H9 (cell line): ENCODE measurements at regions not wholly inside any gene's neighbourhood (a gene's known extent, or its start where the extent isn't known, plus 50 kb on each side); places are given as distances from the start of the nearest gene placed in this dataset.

Source experiments
- DNase-seq: peaks from one replicate; pipeline ENCODE4 v3.0.0-alpha.2; 2017
- H2AFZ ChIP-seq: one replicate; pipeline ENCODE4 v1.6.1; 2013; ENCODE audit warnings: mild to moderate bottlenecking, low read length, control low read depth, moderate library complexity
- H2AK5ac ChIP-seq: 2 replicates; pipeline ENCODE4 v1.6.1; 2013; ENCODE audit warnings: low read length, control low read depth, mixed read lengths; ENCODE audit not compliant: insufficient read length
- H2BK120ac ChIP-seq: one replicate; pipeline ENCODE4 v1.6.1; 2013; ENCODE audit warnings: low read depth, mild to moderate bottlenecking, low read length, control low read depth, inconsistent platforms; ENCODE audit not compliant: poor library complexity, severe bottlenecking
- H2BK12ac ChIP-seq: 2 replicates; pipeline ENCODE4 v1.6.1; 2013; ENCODE audit warnings: low read length, control low read depth, mixed read lengths, low read depth; ENCODE audit not compliant: insufficient read length
- H2BK15ac ChIP-seq: 2 replicates; pipeline ENCODE4 v1.6.1; 2013; ENCODE audit warnings: low read depth, low read length, control low read depth
- H2BK20ac ChIP-seq: one replicate; pipeline ENCODE4 v1.6.1; 2013; ENCODE audit warnings: low read depth, mild to moderate bottlenecking, low read length, control low read depth, inconsistent platforms; ENCODE audit not compliant: poor library complexity, severe bottlenecking
- H2BK5ac ChIP-seq: 2 replicates; pipeline ENCODE4 v1.6.1; 2013; ENCODE audit warnings: low read length, control low read depth, mixed read lengths; ENCODE audit not compliant: insufficient read length
- H3K14ac ChIP-seq: 2 replicates; pipeline ENCODE4 v1.6.1; 2013; ENCODE audit warnings: low read length, control low read depth; ENCODE audit not compliant: insufficient read depth
- H3K18ac ChIP-seq: 2 replicates; pipeline ENCODE4 v1.6.1; 2013; ENCODE audit warnings: low read depth, mild to moderate bottlenecking, mixed read lengths, low read length, control low read depth; ENCODE audit not compliant: insufficient read length
- H3K23ac ChIP-seq: 2 replicates; pipeline ENCODE4 v1.6.1; 2013; ENCODE audit warnings: low read length, control low read depth, mixed read lengths, low read depth; ENCODE audit not compliant: insufficient read length
- H3K23me2 ChIP-seq: 2 replicates; pipeline ENCODE4 v1.6.1; 2013; ENCODE audit warnings: low read depth, mild to moderate bottlenecking, mixed read lengths, low read length, control low read depth; ENCODE audit not compliant: insufficient read length, poor library complexity, severe bottlenecking
- H3K27ac ChIP-seq: 2 replicates; pipeline ENCODE4 v1.5.1; 2013; ENCODE audit warnings: low read length, control low read depth, mixed read lengths, low read depth; ENCODE audit not compliant: insufficient read length
- H3K27me3 ChIP-seq: 2 replicates; pipeline ENCODE4 v1.6.1; 2013; ENCODE audit warnings: low read length, control low read depth, inconsistent platforms; ENCODE audit not compliant: insufficient read depth
- H3K4ac ChIP-seq: 2 replicates; pipeline ENCODE4 v1.6.1; 2013; ENCODE audit warnings: low read depth, mild to moderate bottlenecking, control low read depth, inconsistent platforms, low read length, moderate library complexity
- H3K4me1 ChIP-seq: 2 replicates; pipeline ENCODE4 v1.6.1; 2013; ENCODE audit warnings: low read length, control low read depth, inconsistent platforms; ENCODE audit not compliant: insufficient read depth
- H3K4me2 ChIP-seq: 2 replicates; pipeline ENCODE4 v1.6.1; 2013; ENCODE audit warnings: low read length, control low read depth, mixed read lengths; ENCODE audit not compliant: insufficient read length, insufficient read depth
- H3K56ac ChIP-seq: 2 replicates; pipeline ENCODE4 v1.6.1; 2013; ENCODE audit warnings: low read depth, mild to moderate bottlenecking, mixed read lengths, low read length, control low read depth; ENCODE audit not compliant: insufficient read length
- H3K79me1 ChIP-seq: 2 replicates; pipeline ENCODE4 v1.6.1; 2013; ENCODE audit warnings: low read depth, mild to moderate bottlenecking, moderate library complexity, low read length, control low read depth, inconsistent platforms; ENCODE audit not compliant: insufficient read depth, poor library complexity, severe bottlenecking
- H3K79me2 ChIP-seq: 2 replicates; pipeline ENCODE4 v1.6.1; 2013; ENCODE audit warnings: low read length, control low read depth, inconsistent platforms; ENCODE audit not compliant: insufficient read depth
- H3K9ac ChIP-seq: 2 replicates; pipeline ENCODE4 v1.6.1; 2013; ENCODE audit warnings: low read length, control low read depth, mixed read lengths; ENCODE audit not compliant: insufficient read length; ENCODE audit errors: extremely low read depth
- H3K9me3 ChIP-seq: one replicate; pipeline ENCODE4 v1.6.1; 2013; ENCODE audit warnings: low read depth, low read length, inconsistent platforms; ENCODE audit not compliant: control insufficient read depth
- H3T11ph ChIP-seq: one replicate; pipeline ENCODE4 v1.6.1; 2013; ENCODE audit warnings: mild to moderate bottlenecking, low read length, control low read depth, inconsistent platforms
- H4K20me1 ChIP-seq: one replicate; pipeline ENCODE4 v1.6.1; 2013; ENCODE audit not compliant: control insufficient read depth, insufficient read length, insufficient read depth
- H4K5ac ChIP-seq: 2 replicates; pipeline ENCODE4 v1.6.1; 2013; ENCODE audit warnings: low read depth, mild to moderate bottlenecking, mixed read lengths, low read length, control low read depth; ENCODE audit not compliant: insufficient read length
- H4K8ac ChIP-seq: replicated peaks from 2 replicates; pipeline ENCODE4 v1.6.1; 2013; ENCODE audit warnings: low read length, control low read depth, mixed read lengths, low read depth; ENCODE audit not compliant: insufficient read length
- H4K91ac ChIP-seq: 2 replicates; pipeline ENCODE4 v1.6.1; 2013; ENCODE audit warnings: low read depth, mild to moderate bottlenecking, moderate library complexity, mixed read lengths, low read length, control low read depth; ENCODE audit not compliant: insufficient read length
- H3K27ac Mint-ChIP-seq, 3 experiments: 2 replicates in 2 of 3; 3 replicates in 1 of 3; pipeline ENCODE4 v1.8.0; 2020 to 2021; ENCODE audit warnings: mixed read lengths in 3 of 3, mild to moderate bottlenecking in 1 of 3, moderate library complexity in 1 of 3
- H3K27me3 Mint-ChIP-seq: 2 replicates; pipeline ENCODE4 v1.8.0; 2021; ENCODE audit warnings: low read depth, mild to moderate bottlenecking, moderate library complexity, mixed read lengths
- H3K36me3 Mint-ChIP-seq, 3 experiments: 2 replicates in 2 of 3; 3 replicates in 1 of 3; pipeline ENCODE4 v1.8.0; 2020 to 2021; ENCODE audit warnings: low read depth in 3 of 3, mixed read lengths in 3 of 3; ENCODE audit not compliant: insufficient read depth in 1 of 3
- H3K4me1 Mint-ChIP-seq, 2 experiments: 2 replicates each; pipeline ENCODE4 v1.8.0; 2020; ENCODE audit warnings: mixed read lengths in 2 of 2
- H3K4me3 Mint-ChIP-seq, 2 experiments: 2 replicates in 1 of 2; 3 replicates in 1 of 2; pipeline ENCODE4 v1.8.0; 2020 to 2021; ENCODE audit warnings: mild to moderate bottlenecking in 2 of 2, mixed read lengths in 2 of 2, moderate library complexity in 1 of 2
- H3K9me3 Mint-ChIP-seq, 2 experiments: 2 replicates in 1 of 2; 3 replicates in 1 of 2; pipeline ENCODE4 v1.8.0; 2020; ENCODE audit warnings: mild to moderate bottlenecking in 2 of 2, mixed read lengths in 2 of 2, moderate library complexity in 1 of 2
- WGBS: extraction: QIAGEN DNeasy Blood & Tissue Kit; methylation state at CpG from one replicate; pipeline ENCODE4 v1.1.7; 2013; ENCODE audit warnings: missing lambda C conversion rate, low lambda C conversion rate, mixed read lengths; ENCODE audit not compliant: insufficient read length; ENCODE audit errors: extremely low coverage; 5-methylcytosine and 5-hydroxymethylcytosine counted together
- TF ChIP-seq, protein P1 (sequence below): fragments of 200-600 bp; sonication (generic); conservative IDR thresholded peaks from 3 replicates; pipeline ENCODE4 v1.8.0; 2021; ENCODE audit warnings: antibody characterized with exemption, mild to moderate bottlenecking

DNA sequence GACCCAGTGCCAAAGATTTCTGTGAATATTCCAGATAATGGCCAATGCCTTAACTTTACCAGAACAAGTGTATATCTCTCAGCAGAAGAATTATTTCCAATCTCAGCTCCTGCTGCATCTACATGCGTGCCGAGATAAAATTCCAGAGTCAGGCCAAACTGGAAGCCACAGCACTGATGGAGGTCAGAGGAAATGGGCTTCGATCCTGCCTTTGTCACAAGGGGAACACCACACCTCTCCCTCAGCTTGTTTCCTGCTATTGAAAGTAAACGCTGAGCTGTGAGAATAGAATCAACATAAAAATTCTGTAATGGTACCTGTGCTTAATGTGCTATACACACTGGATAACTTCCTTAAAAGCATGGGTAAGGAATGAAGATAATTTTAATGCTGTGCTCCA, 255.5 kb downstream of the NEBL start:
- Histone ChIP-seq H2BK15ac (no peak overlapping the region), H4K5ac (no peak overlapping the region), H2AFZ (no peak overlapping the region), H3K4ac (no peak overlapping the region), H4K8ac (no peak overlapping the region), H2BK20ac (no peak overlapping the region), H2BK5ac (no peak overlapping the region), H3K23ac (no peak overlapping the region), H3K27ac (no peak overlapping the region), H4K20me1 (no peaks in the 10 kb centered on the region), H4K91ac (no peak overlapping the region), H3K23me2 (no peaks in the 10 kb centered on the region), H2BK120ac (no peak overlapping the region), H2AK5ac (no peak overlapping the region), H3T11ph (no peak overlapping the region), H3K27me3 (no peaks in the 10 kb centered on the region), H3K9me3 (no peaks in the 10 kb centered on the region), H3K56ac (no peak overlapping the region), H2BK12ac (no peak overlapping the region), H3K18ac (no peak overlapping the region), H3K79me2 (no peaks in the 10 kb centered on the region), H3K9ac (no peak overlapping the region), H3K14ac (no peak overlapping the region), H3K79me1 (no peaks in the 10 kb centered on the region), H3K4me1 (no peaks in the 10 kb centered on the region), H3K4me2 (no peak overlapping the region)
- no peaks in the 10 kb centered on the region for H3K9me3 Mint-ChIP-seq
- no peaks in the 10 kb centered on the region; a peak in 2 of 7 replicates for H3K36me3 Mint-ChIP-seq
- H3K27me3 Mint-ChIP-seq, result no peaks in the 10 kb centered on the region; the same call in 1 of the 2 replicates
- H3K4me1 Mint-ChIP-seq, result peaks cover 2 to 3% of the 10 kb centered on the region in 2 experiments; a peak in 1 of 4 replicates
- no peak overlapping the region for H3K27ac Mint-ChIP-seq
- WGBS, result no CpG with 5 or more reads among the region's 4 CpGs
- TF ChIP-seq, protein P1, sequence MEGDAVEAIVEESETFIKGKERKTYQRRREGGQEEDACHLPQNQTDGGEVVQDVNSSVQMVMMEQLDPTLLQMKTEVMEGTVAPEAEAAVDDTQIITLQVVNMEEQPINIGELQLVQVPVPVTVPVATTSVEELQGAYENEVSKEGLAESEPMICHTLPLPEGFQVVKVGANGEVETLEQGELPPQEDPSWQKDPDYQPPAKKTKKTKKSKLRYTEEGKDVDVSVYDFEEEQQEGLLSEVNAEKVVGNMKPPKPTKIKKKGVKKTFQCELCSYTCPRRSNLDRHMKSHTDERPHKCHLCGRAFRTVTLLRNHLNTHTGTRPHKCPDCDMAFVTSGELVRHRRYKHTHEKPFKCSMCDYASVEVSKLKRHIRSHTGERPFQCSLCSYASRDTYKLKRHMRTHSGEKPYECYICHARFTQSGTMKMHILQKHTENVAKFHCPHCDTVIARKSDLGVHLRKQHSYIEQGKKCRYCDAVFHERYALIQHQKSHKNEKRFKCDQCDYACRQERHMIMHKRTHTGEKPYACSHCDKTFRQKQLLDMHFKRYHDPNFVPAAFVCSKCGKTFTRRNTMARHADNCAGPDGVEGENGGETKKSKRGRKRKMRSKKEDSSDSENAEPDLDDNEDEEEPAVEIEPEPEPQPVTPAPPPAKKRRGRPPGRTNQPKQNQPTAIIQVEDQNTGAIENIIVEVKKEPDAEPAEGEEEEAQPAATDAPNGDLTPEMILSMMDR, result no peak
- DNase-seq, result no peak
- H3K4me3 Mint-ChIP-seq, result no peak overlapping the region
